Duodenal mucosa (tissue), 2 donors: ENCODE measurements at regions not wholly inside any gene's neighbourhood (a gene's known extent, or its start where the extent isn't known, plus 50 kb on each side); places are given as distances from the start of the nearest gene placed in this dataset.

Experiments used
- H3K27ac ChIP-seq: one replicate; pipeline ENCODE4 v1.7.0; 2013; ENCODE audit warnings: low read depth, low read length
- H3K27me3 ChIP-seq, 2 donors: one replicate each; pipeline ENCODE4 v1.7.0; 2013; ENCODE audit warnings: low read length in 2 of 2, control low read depth in 1 of 2; ENCODE audit not compliant: insufficient read depth in 2 of 2, control insufficient read depth in 1 of 2
- H3K36me3 ChIP-seq, 2 donors: one replicate each; pipeline ENCODE4 v1.7.0; 2013; ENCODE audit warnings: low read length in 2 of 2, control low read depth in 1 of 2; ENCODE audit not compliant: insufficient read depth in 2 of 2, control insufficient read depth in 1 of 2
- H3K4me1 ChIP-seq, 2 donors: one replicate each; pipeline ENCODE4 v1.7.0; 2013; ENCODE audit warnings: low read length in 2 of 2, control low read depth in 1 of 2; ENCODE audit not compliant: insufficient read depth in 2 of 2, control insufficient read depth in 1 of 2
- H3K4me3 ChIP-seq, 2 donors: one replicate each; pipeline ENCODE4 v1.7.0; 2013; ENCODE audit warnings: low read length in 2 of 2, low read depth in 1 of 2
- H3K9ac ChIP-seq, 2 donors: one replicate each; pipeline ENCODE4 v1.7.0; 2013; ENCODE audit warnings: low read length in 2 of 2, low read depth in 1 of 2
- H3K9me3 ChIP-seq, 2 donors: one replicate each; pipeline ENCODE4 v1.7.0; 2013; ENCODE audit warnings: low read length in 2 of 2, control low read depth in 1 of 2; ENCODE audit not compliant: control insufficient read depth in 1 of 2

GRCh38 chr10:44473146-44473545 is 88.2 kb upstream of the CXCL12 start:
- Histone ChIP-seq H3K9ac (no peak overlapping the region), H3K4me1 (no peaks in the 10 kb centered on the region), H3K27ac (no peak overlapping the region), H3K27me3 (no peaks in the 10 kb centered on the region), H3K9me3 (no peaks in the 10 kb centered on the region), H3K36me3 (no peaks in the 10 kb centered on the region), H3K4me3 (no peak overlapping the region)

DNA sequence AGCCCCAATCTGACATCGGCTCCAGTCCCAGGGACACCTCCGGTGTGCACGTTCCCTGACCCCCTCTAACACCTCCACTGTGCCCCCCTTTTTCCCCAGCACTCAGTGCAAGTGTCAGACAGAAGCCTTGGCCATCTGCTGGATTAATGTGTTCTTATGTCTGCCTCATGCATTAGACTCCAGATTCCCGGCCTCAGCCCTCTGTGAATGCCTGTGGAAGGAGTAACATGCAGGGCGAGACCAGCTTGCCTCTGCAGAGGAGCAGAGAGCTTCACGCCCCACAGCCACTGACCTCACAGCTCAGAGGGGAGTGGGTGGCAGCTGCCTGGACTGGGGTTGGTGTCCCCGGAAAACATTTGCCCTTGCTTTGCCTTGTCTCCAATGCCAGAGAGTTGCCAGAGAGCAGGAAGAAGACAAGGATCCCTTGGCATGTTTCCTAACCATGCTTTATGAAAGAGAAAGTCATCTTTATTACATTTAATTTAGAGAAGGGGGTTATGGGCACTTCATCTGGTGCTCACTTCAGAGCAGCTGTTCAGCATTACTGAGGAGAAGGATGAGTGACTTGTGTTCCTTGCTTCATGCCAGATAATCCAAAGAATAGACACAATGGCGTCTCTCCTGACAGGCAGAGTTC is 91.6 kb upstream of the CXCL12 start:
- Histone ChIP-seq H3K4me1 (no peaks in the 10 kb centered on the region), H3K36me3 (no peaks in the 10 kb centered on the region), H3K9ac (no peak overlapping the region), H3K27ac (no peak overlapping the region), H3K27me3 (no peaks in the 10 kb centered on the region), H3K4me3 (no peak overlapping the region), H3K9me3 (no peaks in the 10 kb centered on the region)

DNA sequence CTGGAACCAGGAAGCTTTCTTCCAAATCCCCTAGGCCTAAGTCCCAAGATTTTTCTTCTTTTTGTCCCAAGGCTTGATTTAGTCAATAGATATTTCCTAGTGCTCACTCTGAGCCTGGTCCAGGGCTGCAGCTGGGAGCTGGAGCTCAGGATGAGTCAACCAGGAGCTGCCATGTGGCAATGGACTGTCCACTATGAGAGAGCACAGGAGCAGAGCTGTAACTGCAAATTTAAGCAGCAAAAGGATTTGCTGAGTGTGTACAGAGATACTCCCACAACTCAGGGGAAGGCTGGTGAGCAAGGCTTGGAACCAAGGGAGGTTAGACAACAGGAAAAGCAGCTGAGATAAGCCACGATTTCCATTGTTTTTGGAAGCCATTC is 92.1 kb upstream of the CXCL12 start:
- H3K9me3 ChIP-seq: no peaks in the 10 kb centered on the region
- H3K9ac ChIP-seq: no peak overlapping the region
- no peaks in the 10 kb centered on the region for H3K4me1 ChIP-seq
- no peak overlapping the region for H3K4me3 ChIP-seq
- H3K27me3 ChIP-seq: no peaks in the 10 kb centered on the region
- no peaks in the 10 kb centered on the region for H3K36me3 ChIP-seq
- no peak overlapping the region for H3K27ac ChIP-seq

GRCh38 chr10:44478040-44478439 is 93.1 kb upstream of the CXCL12 start:
- H3K27me3 ChIP-seq: no peaks in the 10 kb centered on the region

DNA sequence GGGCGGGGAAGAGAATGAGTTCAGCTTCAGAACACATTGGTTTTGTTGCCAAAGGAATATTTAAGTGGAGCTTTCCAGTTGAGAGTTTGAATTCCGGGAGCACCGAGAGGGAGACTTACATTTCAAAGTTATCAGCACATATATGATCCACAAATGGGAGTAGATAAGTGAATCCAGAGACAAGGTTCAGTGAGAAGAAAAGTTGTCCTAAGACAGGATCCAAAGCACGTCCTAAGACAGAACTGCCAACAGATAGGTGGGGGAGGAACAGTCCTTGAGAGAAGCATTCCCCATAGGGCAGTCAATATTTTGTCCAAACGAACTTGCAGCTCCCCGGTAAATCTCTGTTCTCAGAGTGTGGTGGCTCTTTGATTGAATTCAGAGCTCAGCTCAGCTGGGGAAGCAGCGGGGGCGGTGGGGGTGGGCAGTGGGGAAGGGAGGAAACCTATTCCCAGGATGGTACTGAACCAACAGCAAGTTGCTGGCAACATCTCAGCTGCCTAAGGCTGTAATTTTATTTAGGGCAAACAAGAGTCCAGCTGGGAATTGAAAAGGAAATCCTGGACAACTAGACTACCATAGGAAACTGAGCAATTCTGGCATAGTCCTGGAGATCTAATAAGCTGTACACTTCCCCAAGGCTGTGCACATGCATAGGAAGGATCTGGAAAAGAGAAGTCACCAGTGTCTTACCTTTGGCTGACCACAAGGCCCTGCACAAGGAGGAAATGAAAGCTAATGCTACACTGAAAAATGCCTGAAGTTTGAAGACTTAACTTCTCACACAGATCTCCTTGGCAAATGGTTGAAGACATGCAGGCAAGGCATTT is 94.2 kb upstream of the CXCL12 start:
- Histone ChIP-seq H3K27me3 (no peaks in the 10 kb centered on the region), H3K4me1 (no peaks in the 10 kb centered on the region), H3K9ac (no peak overlapping the region), H3K9me3 (no peaks in the 10 kb centered on the region), H3K4me3 (no peak overlapping the region), H3K27ac (no peak overlapping the region), H3K36me3 (no peaks in the 10 kb centered on the region)

More at GRCh38 chr10:44478040-44478439, 93.1 kb upstream of the CXCL12 start:
- Histone ChIP-seq H3K9ac (no peak overlapping the region), H3K27ac (no peak overlapping the region), H3K36me3 (no peaks in the 10 kb centered on the region), H3K4me1 (no peaks in the 10 kb centered on the region), H3K9me3 (no peaks in the 10 kb centered on the region), H3K4me3 (no peak overlapping the region)

DNA sequence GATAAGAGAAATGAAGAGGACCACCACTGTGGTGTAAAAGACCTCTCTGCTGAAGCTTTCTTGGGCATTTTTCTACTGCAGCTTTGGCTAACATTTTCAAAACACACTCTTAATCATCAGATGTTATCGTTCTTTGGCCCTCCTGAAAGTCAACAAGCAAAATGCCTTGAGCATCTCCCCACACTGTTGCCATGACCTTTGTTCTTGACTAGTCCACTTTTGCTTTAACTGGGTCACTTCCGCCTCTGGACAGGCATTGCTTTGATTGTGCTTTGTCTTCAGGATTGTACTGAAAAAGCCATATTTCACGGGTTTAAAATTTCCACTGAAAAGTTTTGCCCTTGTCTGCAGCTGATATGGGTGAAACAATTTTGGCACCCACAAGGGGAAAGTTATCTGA is 107.8 kb upstream of the CXCL12 start:
- Histone ChIP-seq H3K9me3 (no peaks in the 10 kb centered on the region), H3K27me3 (no peaks in the 10 kb centered on the region), H3K4me1 (no peaks in the 10 kb centered on the region), H3K4me3 (no peak overlapping the region), H3K9ac (no peak overlapping the region), H3K27ac (no peak overlapping the region), H3K36me3 (no peaks in the 10 kb centered on the region)

- no peak overlapping the region for H3K27ac ChIP-seq
Measured at GRCh38 chr10:44498222-44498621, 113.3 kb upstream of the CXCL12 start.

DNA sequence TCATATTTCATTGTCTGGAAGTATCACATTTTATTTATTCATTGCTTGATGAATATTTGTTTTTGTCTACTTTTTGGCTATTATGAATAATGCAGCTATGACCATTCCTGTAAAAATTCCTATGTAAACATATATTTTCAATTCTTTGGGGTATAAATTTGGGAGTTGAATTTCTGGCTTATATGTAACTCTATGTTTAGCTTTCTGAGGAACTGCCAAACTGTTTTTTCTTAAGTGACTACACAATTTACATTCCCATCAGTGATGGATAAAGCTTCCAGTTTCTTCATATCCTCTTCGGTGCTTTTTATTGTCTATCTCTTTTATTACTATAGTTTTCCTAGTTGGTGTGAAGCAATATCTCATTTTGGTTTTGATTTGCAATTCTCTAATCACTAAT is 115.6 kb upstream of the CXCL12 start:
- Histone ChIP-seq H3K27me3 (no peaks in the 10 kb centered on the region), H3K4me3 (no peak overlapping the region), H3K4me1 (no peaks in the 10 kb centered on the region), H3K9ac (no peak overlapping the region), H3K9me3 (no peaks in the 10 kb centered on the region), H3K36me3 (no peaks in the 10 kb centered on the region), H3K27ac (no peak overlapping the region)

More at GRCh38 chr10:44498222-44498621, 113.3 kb upstream of the CXCL12 start:
- Histone ChIP-seq H3K9ac (no peak overlapping the region), H3K36me3 (no peaks in the 10 kb centered on the region), H3K9me3 (no peaks in the 10 kb centered on the region), H3K4me3 (no peak overlapping the region), H3K27me3 (no peaks in the 10 kb centered on the region), H3K4me1 (no peaks in the 10 kb centered on the region)

DNA sequence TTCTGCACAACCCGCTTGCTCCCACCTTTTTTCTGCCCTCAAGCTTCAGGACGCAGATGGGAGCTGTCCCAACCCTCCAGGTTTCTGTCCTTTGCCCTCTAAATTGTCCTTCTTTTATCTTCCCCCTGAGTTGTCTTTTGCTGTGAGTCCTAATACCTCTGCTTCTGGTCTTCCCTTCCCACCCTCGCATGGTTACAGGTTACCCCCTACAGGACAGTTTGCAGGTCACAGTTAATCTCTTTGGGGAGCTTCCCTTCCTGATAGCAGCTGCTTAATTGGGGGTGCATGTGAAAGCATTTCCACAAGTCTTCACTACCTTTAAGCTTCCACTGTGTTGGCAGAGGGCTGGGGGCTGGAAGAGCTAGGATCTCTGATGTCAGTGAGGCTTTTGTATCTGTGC is 121.5 kb upstream of the CXCL12 start:
- Histone ChIP-seq H3K36me3 (no peaks in the 10 kb centered on the region), H3K9ac (no peak overlapping the region), H3K27me3 (no peaks in the 10 kb centered on the region), H3K27ac (no peak overlapping the region), H3K4me1 (no peaks in the 10 kb centered on the region), H3K9me3 (no peaks in the 10 kb centered on the region), H3K4me3 (no peak overlapping the region)

DNA sequence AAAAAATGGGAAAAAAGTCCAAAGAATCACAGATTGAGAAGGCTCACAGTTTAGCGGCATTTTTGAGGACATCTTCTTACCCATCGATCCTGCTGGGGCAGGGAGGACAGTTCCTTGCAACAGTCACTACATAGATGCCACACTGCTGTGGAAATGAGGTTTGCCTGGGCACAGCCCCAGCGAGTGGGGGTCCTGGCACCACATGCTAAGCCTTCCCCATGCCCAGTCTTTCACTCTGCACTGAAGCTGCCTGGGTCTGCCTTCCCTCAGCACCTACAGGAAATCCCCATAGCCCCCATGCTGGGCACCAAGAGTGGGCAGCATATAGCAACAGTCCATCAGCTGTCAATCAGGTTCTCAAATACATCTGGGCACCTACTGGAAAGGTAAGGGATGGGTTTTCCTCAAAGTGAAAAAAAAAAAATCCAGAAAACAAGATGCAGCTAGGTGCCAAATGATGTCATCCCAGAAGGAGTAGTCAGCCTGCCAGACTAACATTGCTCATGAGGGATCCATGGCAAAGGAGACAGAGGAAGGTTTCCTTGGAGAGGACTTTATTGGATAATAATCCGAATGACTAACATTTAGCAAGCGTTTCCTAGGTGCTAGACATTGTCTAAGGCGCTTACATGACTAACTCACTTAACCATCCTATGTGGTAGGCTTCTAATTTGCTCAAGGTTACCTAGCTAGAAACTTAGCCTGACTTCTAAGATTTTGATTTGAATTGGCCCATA is 125.7 kb upstream of the CXCL12 start:
- Histone ChIP-seq H3K9ac (no peak overlapping the region), H3K27ac (no peak overlapping the region), H3K9me3 (no peaks in the 10 kb centered on the region), H3K4me3 (no peak overlapping the region), H3K36me3 (no peaks in the 10 kb centered on the region), H3K27me3 (no peaks in the 10 kb centered on the region), H3K4me1 (peaks cover 0 to 3% of the 10 kb centered on the region in 2 donors)
